SH-SY5Y (cell line): ENCODE measurements at regions not wholly inside any gene's neighbourhood (a gene's known extent, or its start where the extent isn't known, plus 50 kb on each side); places are given as distances from the start of the nearest gene placed in this dataset.

Experiments used
- GATA2 ChIP-seq: IDR thresholded peaks from 2 replicates; pipeline ENCODE4 v1.6.1; 2011; ENCODE audit warnings: mild to moderate bottlenecking, low read depth, low read length
- GATA3 ChIP-seq: IDR thresholded peaks from 2 replicates; pipeline ENCODE4 v1.6.1; 2011; ENCODE audit warnings: low read depth, mild to moderate bottlenecking, low read length, moderate library complexity

- TF ChIP-seq GATA2, result no peak
- TF ChIP-seq GATA3, result no peak
These were observed 67.8 kb upstream of the NXPH1 start for GRCh38 chr7:8365499-8366110.
